ENCODE measurements at regions not wholly inside any gene's neighbourhood (a gene's known extent, or its start where the extent isn't known, plus 50 kb on each side); places are given as distances from the start of the nearest gene placed in this dataset.

GRCh38 chrX:150217609-150218008 is 145.5 kb upstream of the MAMLD1 start:
- no peaks in the 10 kb centered on the region for H3K27me3 ChIP-seq (ENCODE audit: control insufficient read depth, insufficient read depth, low read length, poor library complexity, severe bottlenecking)
- 51 to 81% methylated on average over 2 to 5 of the region's 5 CpGs for WGBS, 2 experiments
- no peaks in the 10 kb centered on the region for H3K4me1 ChIP-seq (ENCODE audit: control insufficient read depth, insufficient read depth, low read length)
- no peaks in the 10 kb centered on the region for H3K9me3 ChIP-seq (ENCODE audit: control insufficient read depth, low read length)
- no peak overlapping the region for H3K4me3 ChIP-seq (ENCODE audit: insufficient read depth, low read depth, low read length)
- H3K27ac ChIP-seq (ENCODE audit: insufficient read depth, low read depth, low read length, poor library complexity, severe bottlenecking), result no peak overlapping the region
- no peaks in the 10 kb centered on the region for H3K36me3 ChIP-seq (ENCODE audit: control insufficient read depth, insufficient read depth, low read length)

DNA sequence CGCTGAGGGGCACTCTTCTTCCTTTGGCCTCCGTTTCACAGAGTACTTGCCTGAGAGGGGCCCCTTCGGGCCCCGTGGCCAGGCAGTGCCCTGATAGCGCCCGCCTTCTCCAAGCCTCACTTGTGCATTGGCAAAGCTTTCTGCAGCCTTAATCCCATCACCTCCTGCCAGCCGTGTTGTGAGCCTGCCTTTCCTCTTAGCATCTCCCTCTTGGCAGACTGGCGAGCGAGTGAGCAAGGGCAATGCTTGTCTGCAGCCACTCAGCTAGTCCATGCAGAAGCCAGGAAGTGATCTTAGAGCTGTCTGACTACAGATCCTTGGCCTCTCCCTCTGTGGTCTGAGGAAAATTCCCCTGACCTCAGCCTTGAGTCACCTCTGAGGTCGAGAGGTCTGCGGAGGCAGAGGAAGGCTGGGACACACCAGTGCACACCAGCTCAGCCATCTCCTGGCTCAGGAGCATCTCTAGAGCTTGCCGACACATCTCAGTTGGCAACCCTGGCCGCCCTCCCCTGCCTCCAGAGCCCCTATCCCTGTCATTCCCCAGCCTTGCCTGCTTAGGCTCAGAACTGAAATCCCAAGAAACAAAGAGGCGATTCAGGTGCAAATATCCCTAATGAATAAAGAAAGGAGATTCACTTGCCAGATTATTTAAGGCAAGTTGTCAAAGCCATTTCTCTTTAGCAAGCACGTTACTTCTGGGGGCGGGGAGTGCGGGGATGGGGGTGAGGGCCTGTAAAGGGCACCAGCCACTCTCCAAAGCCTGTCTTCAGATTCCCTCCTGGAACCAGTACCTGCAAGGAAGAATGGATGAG is 143.5 kb upstream of the MAMLD1 start:
- no peak overlapping the region for H3K4me3 ChIP-seq (ENCODE audit: insufficient read depth, low read depth, low read length)
- H3K9me3 ChIP-seq (ENCODE audit: control insufficient read depth, low read length), result no peaks in the 10 kb centered on the region
- no peak overlapping the region for H3K27ac ChIP-seq (ENCODE audit: insufficient read depth, low read depth, low read length, poor library complexity, severe bottlenecking)
- H3K36me3 ChIP-seq (ENCODE audit: control insufficient read depth, insufficient read depth, low read length), result no peaks in the 10 kb centered on the region
- H3K4me1 ChIP-seq (ENCODE audit: control insufficient read depth, insufficient read depth, low read length), result no peaks in the 10 kb centered on the region
- 22 to 23% methylated on average over 16 to 17 of the region's 17 CpGs for WGBS, 2 experiments
- H3K27me3 ChIP-seq (ENCODE audit: control insufficient read depth, insufficient read depth, low read length, poor library complexity, severe bottlenecking), result no peaks in the 10 kb centered on the region

DNA sequence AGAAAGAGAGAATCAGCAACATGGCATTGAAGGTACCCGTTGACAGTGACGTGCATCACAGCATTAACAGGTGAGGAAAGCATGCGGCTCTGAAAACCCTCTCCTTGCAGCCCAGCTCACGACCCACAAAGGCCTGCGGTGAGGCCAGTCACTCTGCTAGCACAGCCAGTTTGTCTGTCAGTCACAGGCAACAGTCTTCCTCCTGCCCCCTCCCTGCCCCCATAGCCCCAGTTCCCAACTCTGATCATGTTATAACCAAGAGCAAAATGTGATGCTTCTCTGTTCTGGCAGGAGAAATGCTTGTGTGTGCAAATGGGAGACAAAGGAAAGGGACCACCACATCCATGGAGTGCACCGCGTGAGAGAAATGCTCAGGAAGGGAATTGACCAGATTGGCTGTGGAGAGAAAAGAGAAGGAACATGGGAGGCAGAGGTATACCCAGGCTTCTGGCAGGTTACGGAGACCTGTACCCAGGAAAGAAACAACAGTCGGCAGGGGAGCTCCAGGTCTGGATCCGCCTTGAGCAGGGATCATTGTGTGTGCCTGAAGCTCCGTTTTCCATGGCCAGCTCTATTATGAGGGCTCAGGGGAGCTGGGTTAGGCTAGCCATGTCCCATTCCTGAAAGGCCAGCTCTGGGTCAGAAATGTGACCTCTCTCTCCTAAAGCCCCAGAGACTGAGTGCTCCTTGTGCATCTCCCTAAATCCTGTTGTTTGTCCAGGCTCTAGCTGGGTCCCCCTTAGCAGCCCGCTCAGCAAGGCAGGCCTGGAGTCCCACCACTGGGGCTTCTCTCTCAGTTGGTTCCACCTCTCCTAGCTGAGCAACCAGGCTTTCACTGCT is 139.7 kb upstream of the MAMLD1 start:
- no peaks in the 10 kb centered on the region for H3K4me1 ChIP-seq (ENCODE audit: control insufficient read depth, insufficient read depth, low read length)
- no peaks in the 10 kb centered on the region for H3K9me3 ChIP-seq (ENCODE audit: control insufficient read depth, low read length)
- no peak overlapping the region for H3K4me3 ChIP-seq (ENCODE audit: insufficient read depth, low read depth, low read length)
- no peaks in the 10 kb centered on the region for H3K27me3 ChIP-seq (ENCODE audit: control insufficient read depth, insufficient read depth, low read length, poor library complexity, severe bottlenecking)
- H3K36me3 ChIP-seq (ENCODE audit: control insufficient read depth, insufficient read depth, low read length), result no peaks in the 10 kb centered on the region
- WGBS, 2 experiments, result 86 to 89% methylated on average over 12 of the region's 12 CpGs
- no peak overlapping the region for H3K27ac ChIP-seq (ENCODE audit: insufficient read depth, low read depth, low read length, poor library complexity, severe bottlenecking)

DNA sequence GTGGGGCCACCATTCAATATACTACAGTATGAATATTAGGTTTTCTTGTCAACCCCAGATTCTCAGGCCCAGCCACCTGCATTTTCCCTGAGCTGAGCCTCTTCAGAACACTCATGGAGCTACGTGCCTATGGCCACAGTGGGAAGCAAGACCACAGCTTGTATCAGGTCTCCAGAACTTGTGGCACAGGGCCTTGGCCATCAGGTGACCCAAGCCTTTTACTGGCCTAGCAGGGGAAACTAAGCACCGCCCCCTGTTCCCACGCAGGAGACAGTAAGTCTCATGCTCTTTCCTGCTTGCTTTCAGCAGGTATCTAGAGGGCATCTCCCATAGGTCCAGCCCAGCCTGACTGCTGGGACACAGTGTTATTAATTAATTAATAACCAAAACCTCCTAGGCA is 138.4 kb upstream of the MAMLD1 start:
- no peak overlapping the region for H3K4me3 ChIP-seq (ENCODE audit: insufficient read depth, low read depth, low read length)
- H3K9me3 ChIP-seq (ENCODE audit: control insufficient read depth, low read length), result no peaks in the 10 kb centered on the region
- WGBS, 2 experiments, result 83 to 88% methylated on average over 3 of the region's 3 CpGs
- no peaks in the 10 kb centered on the region for H3K4me1 ChIP-seq (ENCODE audit: control insufficient read depth, insufficient read depth, low read length)
- H3K27ac ChIP-seq (ENCODE audit: insufficient read depth, low read depth, low read length, poor library complexity, severe bottlenecking), result no peak overlapping the region
- H3K27me3 ChIP-seq (ENCODE audit: control insufficient read depth, insufficient read depth, low read length, poor library complexity, severe bottlenecking), result no peaks in the 10 kb centered on the region
- H3K36me3 ChIP-seq (ENCODE audit: control insufficient read depth, insufficient read depth, low read length), result no peaks in the 10 kb centered on the region

- H3K27me3 ChIP-seq (ENCODE audit: control insufficient read depth, insufficient read depth, low read length, poor library complexity, severe bottlenecking), result no peaks in the 10 kb centered on the region
- no peaks in the 10 kb centered on the region for H3K9me3 ChIP-seq (ENCODE audit: control insufficient read depth, low read length)
- no peak overlapping the region for H3K27ac ChIP-seq (ENCODE audit: insufficient read depth, low read depth, low read length, poor library complexity, severe bottlenecking)
- no peaks in the 10 kb centered on the region for H3K4me1 ChIP-seq (ENCODE audit: control insufficient read depth, insufficient read depth, low read length)
- no peak overlapping the region for H3K4me3 ChIP-seq (ENCODE audit: insufficient read depth, low read depth, low read length)
- H3K36me3 ChIP-seq (ENCODE audit: control insufficient read depth, insufficient read depth, low read length), result no peaks in the 10 kb centered on the region
- 10 to 13% methylated on average over 1 to 3 of the region's 3 CpGs for WGBS, 2 experiments
Measured at GRCh38 chrX:150225266-150225665, 137.9 kb upstream of the MAMLD1 start.

GRCh38 chrX:150225756-150226155 is 137.4 kb upstream of the MAMLD1 start:
- H3K27me3 ChIP-seq (ENCODE audit: control insufficient read depth, insufficient read depth, low read length, poor library complexity, severe bottlenecking), result no peaks in the 10 kb centered on the region
- H3K4me1 ChIP-seq (ENCODE audit: control insufficient read depth, insufficient read depth, low read length), result no peaks in the 10 kb centered on the region
- no peaks in the 10 kb centered on the region for H3K9me3 ChIP-seq (ENCODE audit: control insufficient read depth, low read length)
- 19 to 23% methylated on average over 11 of the region's 11 CpGs for WGBS, 2 experiments
- H3K36me3 ChIP-seq (ENCODE audit: control insufficient read depth, insufficient read depth, low read length), result no peaks in the 10 kb centered on the region
- no peak overlapping the region for H3K27ac ChIP-seq (ENCODE audit: insufficient read depth, low read depth, low read length, poor library complexity, severe bottlenecking)
- H3K4me3 ChIP-seq (ENCODE audit: insufficient read depth, low read depth, low read length), result no peak overlapping the region

DNA sequence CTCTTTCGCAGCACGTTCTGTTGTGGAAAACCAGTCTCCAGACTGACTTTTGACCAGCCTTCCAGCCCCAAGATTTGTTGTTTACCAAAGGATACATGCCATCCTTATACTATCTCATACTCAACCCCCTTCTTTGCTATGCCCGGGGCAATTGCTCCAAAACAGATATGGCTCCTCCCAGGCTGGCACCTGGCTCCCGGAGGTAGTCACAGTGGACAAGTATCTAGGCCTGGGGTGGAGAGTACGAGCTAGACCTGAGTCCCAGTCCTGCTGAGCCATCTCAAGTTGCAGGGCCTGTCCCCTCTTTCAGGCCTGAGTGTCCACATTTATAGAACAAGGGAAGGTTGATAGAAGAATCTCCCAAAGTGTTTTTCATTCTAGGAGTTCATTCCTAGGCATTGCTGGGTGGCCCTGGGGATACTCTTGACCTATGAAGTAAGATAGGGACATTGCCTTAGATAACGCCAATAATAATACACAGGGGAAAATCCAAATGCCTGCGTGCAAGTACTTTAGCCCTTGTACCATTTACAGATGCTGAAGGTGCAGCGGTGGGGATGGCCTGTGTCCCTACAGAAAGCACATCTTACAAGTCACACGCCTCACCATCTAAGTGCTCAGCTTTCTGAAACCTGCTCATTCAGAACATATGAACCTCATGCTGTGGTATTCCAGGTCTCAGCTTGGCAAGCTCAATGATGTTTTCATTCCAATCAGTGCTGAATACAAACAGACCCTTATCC is 136.7 kb upstream of the MAMLD1 start:
- no peak overlapping the region for H3K27ac ChIP-seq (ENCODE audit: insufficient read depth, low read depth, low read length, poor library complexity, severe bottlenecking)
- 59 to 67% methylated on average over 9 of the region's 9 CpGs for WGBS, 2 experiments
- H3K36me3 ChIP-seq (ENCODE audit: control insufficient read depth, insufficient read depth, low read length), result no peaks in the 10 kb centered on the region
- no peak overlapping the region for H3K4me3 ChIP-seq (ENCODE audit: insufficient read depth, low read depth, low read length)
- H3K4me1 ChIP-seq (ENCODE audit: control insufficient read depth, insufficient read depth, low read length), result no peaks in the 10 kb centered on the region
- no peaks in the 10 kb centered on the region for H3K27me3 ChIP-seq (ENCODE audit: control insufficient read depth, insufficient read depth, low read length, poor library complexity, severe bottlenecking)
- H3K9me3 ChIP-seq (ENCODE audit: control insufficient read depth, low read length), result no peaks in the 10 kb centered on the region

DNA sequence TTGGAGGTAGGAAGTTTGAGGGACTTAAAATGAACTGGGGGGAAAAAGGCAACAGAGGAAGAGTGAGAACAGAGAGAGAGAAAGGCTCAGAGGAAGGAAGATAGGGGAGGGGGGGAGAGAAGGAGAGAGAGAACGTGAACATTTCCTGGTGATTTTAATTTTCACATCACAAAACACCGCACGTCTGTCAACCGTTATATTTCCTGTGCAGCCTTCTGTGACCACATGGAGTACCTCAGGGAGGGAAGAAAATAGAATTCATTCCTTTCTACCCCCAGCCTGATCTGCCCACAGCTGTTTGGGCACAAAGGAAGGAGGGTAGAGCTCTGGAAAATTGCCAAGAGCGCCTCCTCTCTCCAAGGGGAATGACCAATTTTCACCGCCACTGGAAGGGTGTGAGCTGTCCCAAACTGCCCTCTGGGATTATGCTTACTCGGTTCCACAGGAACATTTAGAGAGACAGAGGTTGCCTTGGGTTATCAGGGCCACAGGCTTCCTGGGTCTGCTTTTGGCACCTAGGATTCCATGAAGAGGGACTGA is 135.7 kb upstream of the MAMLD1 start:
- H3K27me3 ChIP-seq (ENCODE audit: control insufficient read depth, insufficient read depth, low read length, poor library complexity, severe bottlenecking), result no peaks in the 10 kb centered on the region
- no peak overlapping the region for H3K4me3 ChIP-seq (ENCODE audit: insufficient read depth, low read depth, low read length)
- H3K4me1 ChIP-seq (ENCODE audit: control insufficient read depth, insufficient read depth, low read length), result no peaks in the 10 kb centered on the region
- WGBS, 2 experiments, result 96 to 98% methylated on average over 3 to 7 of the region's 7 CpGs
- no peaks in the 10 kb centered on the region for H3K9me3 ChIP-seq (ENCODE audit: control insufficient read depth, low read length)
- H3K27ac ChIP-seq (ENCODE audit: insufficient read depth, low read depth, low read length, poor library complexity, severe bottlenecking), result no peak overlapping the region
- no peaks in the 10 kb centered on the region for H3K36me3 ChIP-seq (ENCODE audit: control insufficient read depth, insufficient read depth, low read length)

DNA sequence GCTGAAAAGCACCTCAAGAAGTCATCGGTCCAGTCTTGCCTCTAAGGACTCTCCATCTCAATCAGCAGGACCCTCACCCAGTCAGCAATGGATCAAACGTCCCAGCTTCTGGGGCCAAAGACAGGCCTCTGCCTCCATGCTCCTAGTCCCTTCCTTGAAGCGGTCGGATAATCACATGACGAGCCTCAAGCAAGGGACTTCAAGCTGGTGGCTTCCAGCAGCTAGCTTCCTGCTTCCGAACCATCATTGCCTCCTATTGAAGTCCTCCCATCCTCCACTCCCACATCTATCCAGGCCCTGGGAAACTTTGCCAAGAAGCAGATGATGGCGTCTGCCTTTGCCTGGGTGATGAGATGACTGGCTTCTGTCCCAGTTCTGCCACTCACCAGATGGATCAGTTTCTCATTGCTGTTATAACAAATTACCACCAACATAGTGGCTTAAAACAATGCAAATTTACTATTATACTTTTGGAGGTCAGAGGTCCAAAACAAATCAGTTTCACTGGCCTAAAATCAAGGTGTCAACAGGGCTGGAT is 135.2 kb upstream of the MAMLD1 start:
- no peaks in the 10 kb centered on the region for H3K27me3 ChIP-seq (ENCODE audit: control insufficient read depth, insufficient read depth, low read length, poor library complexity, severe bottlenecking)
- WGBS, 2 experiments, result 90 to 92% methylated on average over 7 of the region's 7 CpGs

More for the DNA sequence above, 135.2 kb upstream of the MAMLD1 start:
- H3K27ac ChIP-seq (ENCODE audit: insufficient read depth, low read depth, low read length, poor library complexity, severe bottlenecking), result no peak overlapping the region
- H3K36me3 ChIP-seq (ENCODE audit: control insufficient read depth, insufficient read depth, low read length), result no peaks in the 10 kb centered on the region
- no peaks in the 10 kb centered on the region for H3K4me1 ChIP-seq (ENCODE audit: control insufficient read depth, insufficient read depth, low read length)
- H3K4me3 ChIP-seq (ENCODE audit: insufficient read depth, low read depth, low read length), result no peak overlapping the region
- H3K9me3 ChIP-seq (ENCODE audit: control insufficient read depth, low read length), result no peaks in the 10 kb centered on the region

Measured in ectodermal cell (in vitro differentiated cells).